ENCODE measurements at regions not wholly inside any gene's neighbourhood (a gene's known extent, or its start where the extent isn't known, plus 50 kb on each side); places are given as distances from the start of the nearest gene placed in this dataset.

- TF ChIP-seq EZH2 (IDR thresholded peaks at IDR 0.05; ENCODE audit: insufficient read depth, poor library complexity, severe bottlenecking) (no peak), EZH2phosphoT487 (IDR thresholded peaks at IDR 0.05; ENCODE audit: insufficient read depth, low read depth) (no peak)
Observed at GRCh38 chr20:17806739-17807441, 107.1 kb downstream of the BANF2 start.
